ENCODE measurements at regions not wholly inside any gene's neighbourhood (a gene's known extent, or its start where the extent isn't known, plus 50 kb on each side); places are given as distances from the start of the nearest gene placed in this dataset.

- no peak for TF ChIP-seq EZH2phosphoT487 (IDR thresholded peaks at IDR 0.05; ENCODE audit: insufficient read depth, low read depth)
- no peak for TF ChIP-seq EZH2 (IDR thresholded peaks at IDR 0.05; ENCODE audit: insufficient read depth, poor library complexity, severe bottlenecking)
- Histone ChIP-seq H3K79me2 (ENCODE audit: insufficient read depth) (no peaks in the 10 kb centered on the region), H3K4me2 (ENCODE audit: unreplicated experiment) (no peak overlapping the region), H3K27ac (no peak overlapping the region), H3K9me2 (ENCODE audit: insufficient read depth) (no peaks in the 10 kb centered on the region), H3K4me1 (ENCODE audit: insufficient read depth) (no peaks in the 10 kb centered on the region), H3K9me3 (ENCODE audit: low read depth) (no peaks in the 10 kb centered on the region), H3K4me3 (no peak overlapping the region), H3K9ac (no peak overlapping the region), H3F3A (ENCODE audit: insufficient read depth) (no peaks in the 10 kb centered on the region), H2AFZ (no peak overlapping the region), H3K36me3 (ENCODE audit: low read depth) (no peaks in the 10 kb centered on the region), H4K20me1 (ENCODE audit: insufficient read depth) (no peaks in the 10 kb centered on the region), H3K27me3 (replicated peaks; ENCODE audit: insufficient read depth) (peaks cover 5% of the 10 kb centered on the region; the same call in 1 of the 2 replicates)
- in situ Hi-C loops (cut with MboI): no loop called here
- DNase-seq: no peak
- WGBS, 2 experiments (ENCODE audit: low coverage in 1 of 2, low lambda C conversion rate in 2 of 2, missing lambda C conversion rate in 2 of 2): 51 to 84% methylated on average over 2 of the region's 2 CpGs
Measured at GRCh38 chr15:94141802-94142201, 89.6 kb upstream of the MCTP2 start.

- Histone ChIP-seq H4K20me1 (ENCODE audit: insufficient read depth) (no peaks in the 10 kb centered on the region), H3F3A (ENCODE audit: insufficient read depth) (no peaks in the 10 kb centered on the region), H3K9ac (no peak overlapping the region), H3K4me1 (ENCODE audit: insufficient read depth) (no peaks in the 10 kb centered on the region), H3K27ac (no peak overlapping the region), H2AFZ (no peak overlapping the region), H3K27me3 (replicated peaks; ENCODE audit: insufficient read depth) (peaks cover 8% of the 10 kb centered on the region; the same call in 1 of the 2 replicates), H3K79me2 (ENCODE audit: insufficient read depth) (no peaks in the 10 kb centered on the region), H3K4me3 (no peak overlapping the region), H3K9me2 (ENCODE audit: insufficient read depth) (no peaks in the 10 kb centered on the region), H3K36me3 (ENCODE audit: low read depth) (no peaks in the 10 kb centered on the region), H3K4me2 (ENCODE audit: unreplicated experiment) (no peak overlapping the region), H3K9me3 (ENCODE audit: low read depth) (no peaks in the 10 kb centered on the region)
- in situ Hi-C loops (cut with MboI): no loop called here
- WGBS, 2 experiments (ENCODE audit: low coverage in 1 of 2, low lambda C conversion rate in 2 of 2, missing lambda C conversion rate in 2 of 2): 8 to 10% methylated on average over 1 of the region's 1 CpG
- DNase-seq: peak; percentile 14
- TF ChIP-seq EZH2 (IDR thresholded peaks at IDR 0.05; ENCODE audit: insufficient read depth, poor library complexity, severe bottlenecking) (no peak), EZH2phosphoT487 (IDR thresholded peaks at IDR 0.05; ENCODE audit: insufficient read depth, low read depth) (no peak)
Measured at GRCh38 chr15:94135486-94136147, 95.7 kb upstream of the MCTP2 start.

GRCh38 chr15:94131875-94132274, 99.5 kb upstream of the MCTP2 start:
- no peaks in the 10 kb centered on the region for H4K20me1 ChIP-seq (ENCODE audit: insufficient read depth)
- TF ChIP-seq EZH2 (IDR thresholded peaks at IDR 0.05; ENCODE audit: insufficient read depth, poor library complexity, severe bottlenecking) (no peak), EZH2phosphoT487 (IDR thresholded peaks at IDR 0.05; ENCODE audit: insufficient read depth, low read depth) (no peak)
- no peak overlapping the region for H2AFZ ChIP-seq
- H3K9ac ChIP-seq: no peak overlapping the region
- H3K4me2 ChIP-seq (ENCODE audit: unreplicated experiment): no peak overlapping the region
- H3F3A ChIP-seq (ENCODE audit: insufficient read depth): no peaks in the 10 kb centered on the region
- no peak overlapping the region for H3K27ac ChIP-seq
- H3K4me3 ChIP-seq: no peak overlapping the region
- no peaks in the 10 kb centered on the region for H3K9me3 ChIP-seq (ENCODE audit: low read depth)
- in situ Hi-C loops (cut with MboI): no loop called here
- no peaks in the 10 kb centered on the region for H3K9me2 ChIP-seq (ENCODE audit: insufficient read depth)
- no peaks in the 10 kb centered on the region for H3K79me2 ChIP-seq (ENCODE audit: insufficient read depth)
- peak; percentile 16 for DNase-seq
- H3K36me3 ChIP-seq (ENCODE audit: low read depth): no peaks in the 10 kb centered on the region
- no peaks in the 10 kb centered on the region for H3K4me1 ChIP-seq (ENCODE audit: insufficient read depth)
- H3K27me3 ChIP-seq (replicated peaks; ENCODE audit: insufficient read depth): peaks cover 9% of the 10 kb centered on the region; the same call in 1 of the 2 replicates

- peaks cover 9% of the 10 kb centered on the region; the same call in 1 of the 2 replicates for H3K27me3 ChIP-seq (replicated peaks; ENCODE audit: insufficient read depth)
- no peak for DNase-seq
- H3K9me2 ChIP-seq (ENCODE audit: insufficient read depth): no peaks in the 10 kb centered on the region
- no peaks in the 10 kb centered on the region for H3K36me3 ChIP-seq (ENCODE audit: low read depth)
- H3K9ac ChIP-seq: no peak overlapping the region
- TF ChIP-seq EZH2 (IDR thresholded peaks at IDR 0.05; ENCODE audit: insufficient read depth, poor library complexity, severe bottlenecking) (no peak), EZH2phosphoT487 (IDR thresholded peaks at IDR 0.05; ENCODE audit: insufficient read depth, low read depth) (no peak)
- no peak overlapping the region for H3K27ac ChIP-seq
- in situ Hi-C loops (cut with MboI): no loop called here
- H3K4me3 ChIP-seq: no peak overlapping the region
- WGBS, 2 experiments (ENCODE audit: low coverage in 1 of 2, low lambda C conversion rate in 2 of 2, missing lambda C conversion rate in 2 of 2): 82 to 85% methylated on average over 4 of the region's 4 CpGs
- no peak overlapping the region for H3K4me2 ChIP-seq (ENCODE audit: unreplicated experiment)
- peaks cover 2% of the 10 kb centered on the region for H3K4me1 ChIP-seq (ENCODE audit: insufficient read depth)
- no peak overlapping the region for H2AFZ ChIP-seq
- H3F3A ChIP-seq (ENCODE audit: insufficient read depth): peaks cover 3% of the 10 kb centered on the region
- no peaks in the 10 kb centered on the region for H3K9me3 ChIP-seq (ENCODE audit: low read depth)
- no peaks in the 10 kb centered on the region for H3K79me2 ChIP-seq (ENCODE audit: insufficient read depth)
- no peaks in the 10 kb centered on the region for H4K20me1 ChIP-seq (ENCODE audit: insufficient read depth)
Measured at GRCh38 chr15:94130504-94130903, 100.9 kb upstream of the MCTP2 start.
